ENCODE measurements at regions not wholly inside any gene's neighbourhood (a gene's known extent, or its start where the extent isn't known, plus 50 kb on each side); places are given as distances from the start of the nearest gene placed in this dataset.

- no peak for DNase-seq (ENCODE audit: extremely low spot score)
- TF ChIP-seq PKNOX1 (IDR thresholded peaks at IDR 0.05) (no peak), LEF1 (IDR thresholded peaks at IDR 0.05; ENCODE audit: borderline replicate concordance) (no peak), ARNT (IDR thresholded peaks at IDR 0.05) (no peak), CTBP1 (IDR thresholded peaks at IDR 0.05; ENCODE audit: borderline replicate concordance) (no peak), NFRKB (IDR thresholded peaks at IDR 0.05) (no peak), FOXM1 (IDR thresholded peaks at IDR 0.05; ENCODE audit: borderline replicate concordance) (no peak), FOXK2 (IDR thresholded peaks at IDR 0.05) (no peak), BHLHE40 (IDR thresholded peaks at IDR 0.05; ENCODE audit: borderline replicate concordance) (no peak), ELF4 (IDR thresholded peaks at IDR 0.05) (no peak), TARDBP (IDR thresholded peaks at IDR 0.05) (no peak), HDGF (IDR thresholded peaks at IDR 0.05; ENCODE audit: borderline replicate concordance) (no peak), FOXA1 (IDR thresholded peaks at IDR 0.05) (no peak), ZNF384 (IDR thresholded peaks at IDR 0.05) (no peak), SUZ12 (IDR thresholded peaks at IDR 0.05) (no peak), SP1 (IDR thresholded peaks at IDR 0.05) (no peak), L3MBTL2 (conservative IDR thresholded peaks at IDR 0.05) (no peak)
- POLR2A ChIA-PET = no interaction called here
- CTCF ChIA-PET = no interaction called here
Observed at GRCh38 chr19:27752530-27753184, 1460.3 kb downstream of the UQCRFS1 start.

- DNase-seq (ENCODE audit: extremely low spot score) = no peak
- ChIA-PET CTCF (no interaction called here), POLR2A (no interaction called here)
- TF ChIP-seq ZNF384 (IDR thresholded peaks at IDR 0.05) = no peak
- no peak for TF ChIP-seq CTBP1 (IDR thresholded peaks at IDR 0.05; ENCODE audit: borderline replicate concordance)
- no peak for TF ChIP-seq PKNOX1 (IDR thresholded peaks at IDR 0.05)
- TF ChIP-seq FOXK2 (IDR thresholded peaks at IDR 0.05) = no peak
- TF ChIP-seq L3MBTL2 (conservative IDR thresholded peaks at IDR 0.05) = no peak
- TF ChIP-seq ARNT (IDR thresholded peaks at IDR 0.05) = no peak
- no peak for TF ChIP-seq SP1 (IDR thresholded peaks at IDR 0.05)
- no peak for TF ChIP-seq TARDBP (IDR thresholded peaks at IDR 0.05)
- no peak for TF ChIP-seq LEF1 (IDR thresholded peaks at IDR 0.05; ENCODE audit: borderline replicate concordance)
- TF ChIP-seq SUZ12 (IDR thresholded peaks at IDR 0.05) = no peak
Observed at GRCh38 chr19:27751044-27751391, 1461.9 kb downstream of the UQCRFS1 start.

DNA sequence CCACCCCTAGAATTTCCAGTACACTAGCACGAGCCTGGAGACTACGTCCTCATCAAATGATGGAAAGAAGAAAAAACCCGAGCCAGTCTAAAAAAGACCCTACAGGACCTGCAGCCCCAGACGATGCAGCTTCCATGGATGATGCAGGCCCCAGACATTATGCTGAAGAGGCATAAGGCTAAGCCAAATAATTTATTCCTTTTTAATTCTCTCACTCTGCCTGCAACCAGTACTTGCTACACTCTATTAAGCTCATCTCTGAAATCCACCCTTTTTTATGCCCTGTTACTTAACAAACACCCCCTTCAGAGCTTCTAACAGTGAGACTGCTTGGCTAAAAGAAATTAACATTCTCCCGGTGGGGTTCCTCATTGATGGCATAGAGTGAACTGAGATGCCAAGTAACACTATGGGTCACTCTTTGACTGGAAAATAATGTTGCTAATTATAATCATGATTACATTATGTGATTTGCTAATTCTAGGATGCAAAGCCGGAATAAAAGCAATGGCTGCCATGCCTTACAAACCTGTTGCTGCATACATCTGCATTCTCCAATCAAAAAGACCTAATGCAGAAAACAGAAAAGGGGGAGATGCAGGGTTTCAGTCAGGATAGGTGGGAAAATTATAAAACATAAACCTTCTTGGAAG is 1462.4 kb downstream of the UQCRFS1 start:
- ChIA-PET CTCF (no interaction called here), POLR2A (no interaction called here)
- DNase-seq (ENCODE audit: extremely low spot score) = no peak
- no peak for TF ChIP-seq BHLHE40 (IDR thresholded peaks at IDR 0.05; ENCODE audit: borderline replicate concordance)
- no peak for TF ChIP-seq ZNF384 (IDR thresholded peaks at IDR 0.05)
- no peak for TF ChIP-seq ARNT (IDR thresholded peaks at IDR 0.05)
- no peak for TF ChIP-seq SP1 (IDR thresholded peaks at IDR 0.05)
- TF ChIP-seq FOXA1 (IDR thresholded peaks at IDR 0.05) = no peak
- TF ChIP-seq HDGF (IDR thresholded peaks at IDR 0.05; ENCODE audit: borderline replicate concordance) = no peak
- no peak for TF ChIP-seq NFRKB (IDR thresholded peaks at IDR 0.05)
- no peak for TF ChIP-seq FOXK2 (IDR thresholded peaks at IDR 0.05)
- no peak for TF ChIP-seq FOXM1 (IDR thresholded peaks at IDR 0.05; ENCODE audit: borderline replicate concordance)
- TF ChIP-seq ELF4 (IDR thresholded peaks at IDR 0.05) = no peak
- TF ChIP-seq SUZ12 (IDR thresholded peaks at IDR 0.05) = no peak
- TF ChIP-seq LEF1 (IDR thresholded peaks at IDR 0.05; ENCODE audit: borderline replicate concordance) = no peak
- no peak for TF ChIP-seq TARDBP (IDR thresholded peaks at IDR 0.05)
- no peak for TF ChIP-seq CTBP1 (IDR thresholded peaks at IDR 0.05; ENCODE audit: borderline replicate concordance)
- TF ChIP-seq PKNOX1 (IDR thresholded peaks at IDR 0.05) = no peak
- no peak for TF ChIP-seq L3MBTL2 (conservative IDR thresholded peaks at IDR 0.05)

DNA sequence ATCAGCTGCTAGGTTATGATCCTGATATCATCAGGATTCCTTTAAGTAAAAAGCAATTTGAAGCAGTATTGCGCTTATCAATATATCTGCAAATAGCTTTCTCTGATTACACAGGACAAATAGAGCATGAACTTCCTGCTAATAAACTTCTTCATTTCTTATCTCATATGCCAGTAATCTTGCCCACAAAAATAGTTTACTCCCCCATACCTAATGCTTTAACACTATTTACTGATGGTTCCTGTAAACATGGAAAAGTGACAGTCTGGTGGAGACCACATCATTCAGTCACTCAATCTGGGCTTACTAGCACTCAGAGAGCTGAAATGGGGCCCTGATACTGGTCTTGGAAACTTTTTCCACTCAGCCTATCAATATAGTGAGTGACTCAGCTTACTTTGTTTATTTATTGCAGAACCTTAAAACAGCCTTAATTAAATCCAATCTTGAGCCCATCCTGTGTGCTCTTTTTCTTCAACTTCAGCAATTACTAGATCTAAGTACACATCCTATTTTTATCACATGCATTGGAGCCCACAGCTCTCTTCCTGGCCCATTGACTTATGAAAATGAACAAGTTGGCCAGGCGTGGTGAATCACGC is 1464.3 kb downstream of the UQCRFS1 start:
- POLR2A ChIA-PET = no interaction called here
- CTCF ChIA-PET = no interaction called here
- DNase-seq (ENCODE audit: extremely low spot score) = no peak

More for the DNA sequence above, 1464.3 kb downstream of the UQCRFS1 start:
- no peak for TF ChIP-seq FOXM1 (IDR thresholded peaks at IDR 0.05; ENCODE audit: borderline replicate concordance)
- no peak for TF ChIP-seq FOXK2 (IDR thresholded peaks at IDR 0.05)
- TF ChIP-seq HDGF (IDR thresholded peaks at IDR 0.05; ENCODE audit: borderline replicate concordance) = no peak
- no peak for TF ChIP-seq SUZ12 (IDR thresholded peaks at IDR 0.05)
- TF ChIP-seq PKNOX1 (IDR thresholded peaks at IDR 0.05) = no peak
- no peak for TF ChIP-seq ARNT (IDR thresholded peaks at IDR 0.05)
- no peak for TF ChIP-seq FOXA1 (IDR thresholded peaks at IDR 0.05)
- no peak for TF ChIP-seq ELF4 (IDR thresholded peaks at IDR 0.05)
- no peak for TF ChIP-seq TARDBP (IDR thresholded peaks at IDR 0.05)
